T47D (cell line): ENCODE measurements at regions not wholly inside any gene's neighbourhood (a gene's known extent, or its start where the extent isn't known, plus 50 kb on each side); places are given as distances from the start of the nearest gene placed in this dataset.

ENCODE experiments used
- DNase-seq, 2 experiments: peaks; one replicate each; pipeline versions ENCODE4 v3.0.0 to v3.0.0-alpha.2; 2011 to 2012; ENCODE audit warnings: low read depth in 1 of 2, low spot score in 1 of 2
- JUND ChIP-seq: IDR thresholded peaks from 2 replicates; pipeline ENCODE4 v1.6.1; 2012; ENCODE audit warnings: low read depth
- in situ Hi-C: cut with HindIII; loops from 2 replicates; pipeline ENCODE4 v1.10.0; 2016; ENCODE audit warnings: low sequenced_read_pairs, low pct_unique_long_range_greater_than_20kb

DNA sequence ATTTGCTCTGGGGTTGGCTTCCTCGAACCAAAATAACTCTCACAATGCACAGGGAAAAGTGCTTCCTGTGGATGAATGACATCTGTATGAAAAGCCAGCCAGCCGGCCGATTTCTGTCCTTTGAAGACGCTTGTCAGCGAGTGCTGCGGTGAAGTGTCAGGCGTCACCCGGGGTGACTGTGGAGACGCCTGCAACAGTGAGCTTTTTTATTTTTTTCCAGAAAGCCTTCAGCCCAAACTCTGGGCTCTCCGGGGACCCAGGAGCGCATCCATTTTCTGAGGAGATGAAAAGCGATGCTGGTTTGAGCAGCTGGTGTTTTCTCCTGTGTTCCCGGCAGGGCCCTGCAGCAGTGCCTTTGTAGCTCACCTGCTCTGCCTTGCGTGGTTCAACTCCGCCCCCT is 147.9 kb upstream of the MYL2 start:
- in situ Hi-C loops: no loop called here
- DNase-seq: no peak
- TF ChIP-seq JUND: no peak

DNA sequence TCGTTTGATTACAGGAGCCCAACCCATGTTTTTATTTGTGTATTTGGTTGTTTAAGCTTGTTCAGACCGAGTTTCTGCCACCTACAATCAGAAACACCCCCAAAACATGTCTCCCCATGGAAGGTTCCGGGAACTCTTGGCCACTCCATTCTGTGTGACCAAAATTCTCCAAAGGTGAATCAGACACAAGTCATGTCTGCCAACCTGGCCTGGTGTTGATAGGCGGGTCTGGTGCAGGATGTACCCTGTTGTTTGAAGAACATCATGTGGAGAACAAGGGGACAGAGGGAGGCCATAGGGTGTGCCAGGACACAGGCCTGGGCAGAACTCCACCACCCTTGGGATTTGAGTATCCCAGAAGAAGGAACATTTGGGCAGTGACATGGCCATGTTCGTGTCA is 147.1 kb upstream of the MYL2 start:
- no peak for DNase-seq
- in situ Hi-C loops: no loop called here
- no peak for TF ChIP-seq JUND

DNA sequence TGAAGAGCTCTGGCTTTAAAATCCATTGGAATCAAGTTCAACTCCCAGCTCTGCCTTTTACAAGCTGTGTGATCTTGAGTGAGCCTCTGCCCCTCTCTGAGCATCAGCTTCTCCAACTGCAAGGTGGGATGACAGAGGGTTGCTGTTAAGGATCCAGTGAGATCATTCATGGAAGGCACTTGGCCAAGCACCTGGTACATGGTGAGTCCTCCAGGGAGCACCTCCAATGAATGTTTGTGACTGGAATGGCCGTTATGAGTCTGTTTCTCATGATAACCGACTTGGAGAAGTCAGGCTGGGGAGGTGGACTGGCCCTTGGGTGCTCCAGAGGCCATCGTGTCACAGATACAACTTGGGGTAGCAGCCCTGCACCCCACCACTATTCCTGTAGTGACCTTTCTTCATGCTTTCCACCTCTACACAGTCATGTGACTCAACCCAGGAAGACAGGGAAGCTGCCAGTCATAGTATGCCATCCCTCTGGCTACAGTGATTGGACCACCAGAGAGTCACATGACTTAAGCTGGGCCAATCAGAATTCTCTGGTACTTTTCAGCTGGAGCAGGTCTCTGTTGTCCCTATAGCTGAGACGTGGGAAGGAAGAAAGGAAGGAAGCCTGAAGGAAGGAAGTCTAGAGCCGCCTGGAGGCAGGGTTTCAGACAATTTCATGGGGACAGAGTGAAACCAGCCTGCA is 146.5 kb upstream of the MYL2 start:
- in situ Hi-C loops: no loop called here
- no peak for TF ChIP-seq JUND
- DNase-seq: peak in 1 of 2 experiments; percentile 63

GRCh38 chr12:111064982-111065381 is 144.6 kb upstream of the MYL2 start:
- no peak for DNase-seq
- no peak for TF ChIP-seq JUND
- in situ Hi-C loops: no loop called here

- no peak for TF ChIP-seq JUND
- in situ Hi-C loops: no loop called here
- no peak for DNase-seq
Measured at GRCh38 chr12:111064154-111064553, 143.8 kb upstream of the MYL2 start.

GRCh38 chr12:111063295-111064026 is 143.1 kb upstream of the MYL2 start:
- in situ Hi-C loops: no loop called here
- no peak for TF ChIP-seq JUND
- DNase-seq: no peak

- DNase-seq: no peak
- in situ Hi-C loops: no loop called here
- TF ChIP-seq JUND: no peak
Measured at GRCh38 chr12:111057701-111058425, 137.5 kb upstream of the MYL2 start.

GRCh38 chr12:111056618-111057521 is 136.5 kb upstream of the MYL2 start:
- no peak for DNase-seq
- in situ Hi-C loops: no loop called here
- no peak for TF ChIP-seq JUND

DNA sequence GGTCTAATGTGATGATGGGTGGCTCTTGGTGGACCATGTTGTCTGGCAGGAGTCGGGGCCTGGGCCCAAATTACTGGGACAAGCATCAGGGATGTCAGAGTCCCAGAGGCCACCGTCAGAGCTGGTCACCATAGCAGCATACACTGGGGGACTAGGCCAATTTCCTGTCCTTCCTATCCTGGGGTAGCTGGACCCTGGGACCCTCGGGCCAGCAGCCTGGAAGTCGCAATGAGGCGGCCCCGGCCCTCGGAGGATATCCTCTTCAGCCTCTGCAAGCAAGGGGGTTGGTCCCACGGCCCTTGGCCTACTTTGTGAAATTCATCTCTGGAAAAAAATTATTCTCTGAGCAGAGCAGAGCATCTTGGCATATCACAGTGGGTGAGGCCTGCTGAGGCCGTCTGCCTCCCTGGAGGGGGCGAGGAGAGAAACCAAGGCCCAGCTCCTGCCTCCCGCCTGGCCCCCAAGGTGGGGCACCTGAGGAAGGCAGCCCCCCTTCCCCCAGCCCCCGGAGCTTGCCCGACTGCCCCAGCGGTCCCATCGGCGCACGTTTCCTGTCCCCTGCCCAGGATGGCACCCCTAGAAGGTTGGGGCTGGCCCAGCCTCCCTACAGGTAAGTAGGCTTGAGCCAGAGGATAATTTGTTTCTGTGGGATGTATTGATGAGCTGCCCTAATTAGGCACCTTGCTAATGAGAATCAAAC is 135.0 kb upstream of the MYL2 start:
- TF ChIP-seq JUND: no peak
- in situ Hi-C loops: no loop called here
- no peak for DNase-seq

GRCh38 chr12:111048991-111049390 is 128.6 kb upstream of the MYL2 start:
- no peak for TF ChIP-seq JUND
- in situ Hi-C loops: no loop called here
- no peak for DNase-seq

GRCh38 chr12:111046896-111047295 is 126.5 kb upstream of the MYL2 start:
- in situ Hi-C loops: no loop called here
- no peak for TF ChIP-seq JUND
- DNase-seq: no peak

DNA sequence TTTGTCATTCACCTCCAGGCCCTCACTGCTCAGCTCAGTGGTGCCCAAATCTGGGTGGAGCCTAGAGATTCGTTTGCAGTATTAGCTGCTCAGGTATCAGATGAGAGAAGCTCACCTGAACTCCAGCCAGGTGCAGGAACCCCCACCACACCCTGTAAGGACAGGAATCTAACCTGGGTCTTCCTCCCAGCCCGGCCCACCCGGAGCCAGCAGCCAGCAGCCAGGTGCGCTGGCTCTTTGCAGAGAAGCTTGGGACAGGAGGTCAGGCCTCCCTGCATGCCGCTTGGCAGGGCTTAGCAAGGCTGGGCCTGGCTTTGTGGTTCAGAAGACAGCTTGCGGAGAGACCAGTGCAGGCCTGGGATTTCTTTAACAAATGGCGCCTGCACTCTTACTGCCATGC is 125.6 kb upstream of the MYL2 start:
- no peak for DNase-seq
- in situ Hi-C loops: no loop called here
- no peak for TF ChIP-seq JUND
